AG20443 (cell line): ENCODE measurements at regions not wholly inside any gene's neighbourhood (a gene's known extent, or its start where the extent isn't known, plus 50 kb on each side); places are given as distances from the start of the nearest gene placed in this dataset.
"Not testable (repeated sequence)": the region's sequence is repeated elsewhere in the genome, so short reads cannot be mapped to it uniquely, and the experiment has no call there.

ENCODE experiments used
- DNase-seq: peaks from one replicate; pipeline ENCODE4 v3.0.0; 2012; ENCODE audit warnings: low spot score, mixed read lengths

DNA sequence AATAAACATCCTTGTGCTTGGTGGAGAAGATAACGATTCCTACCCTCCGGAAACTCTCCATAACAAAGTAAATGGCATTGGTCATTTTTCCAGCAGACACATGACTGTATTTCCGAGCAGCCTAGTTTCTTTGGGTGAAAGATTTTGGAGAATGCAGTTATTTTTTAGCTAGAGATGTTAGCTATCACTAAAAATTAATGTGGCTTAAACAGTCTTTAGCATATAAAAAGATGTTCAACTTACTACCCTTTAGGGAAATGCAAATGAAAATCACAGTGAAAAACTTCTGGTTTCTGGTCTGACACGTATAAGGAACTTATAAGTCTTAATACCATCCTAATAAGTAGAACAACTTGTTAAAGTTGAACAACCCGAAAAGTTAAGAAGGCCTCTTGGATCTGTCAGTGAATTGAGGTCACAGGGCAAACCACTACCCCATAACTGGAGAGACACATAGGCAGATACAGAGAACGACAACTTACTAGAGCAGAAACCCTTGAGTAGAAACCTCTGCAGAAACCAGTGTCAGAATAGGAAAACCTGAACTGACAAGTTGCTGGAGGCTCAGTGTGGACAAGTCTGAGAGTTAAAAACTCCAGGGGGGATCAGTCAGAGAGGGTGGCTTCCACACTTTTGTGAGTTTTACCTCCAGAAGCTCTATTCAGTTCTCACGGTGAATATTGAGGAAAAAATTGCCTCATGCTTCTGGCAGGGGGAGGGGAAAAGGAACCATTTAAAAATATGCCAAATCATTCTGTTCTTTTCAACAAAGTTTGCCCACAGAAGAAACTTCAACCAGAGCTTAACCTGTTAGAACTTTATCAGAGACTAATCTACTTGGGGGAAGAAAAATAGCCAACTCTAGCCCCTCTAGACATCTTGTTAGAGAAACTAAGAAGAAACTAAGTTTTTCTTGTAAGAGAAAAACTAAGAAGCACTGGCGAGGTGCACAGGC is 325.2 kb upstream of the RPS23 start:
- no peak for DNase-seq

DNA sequence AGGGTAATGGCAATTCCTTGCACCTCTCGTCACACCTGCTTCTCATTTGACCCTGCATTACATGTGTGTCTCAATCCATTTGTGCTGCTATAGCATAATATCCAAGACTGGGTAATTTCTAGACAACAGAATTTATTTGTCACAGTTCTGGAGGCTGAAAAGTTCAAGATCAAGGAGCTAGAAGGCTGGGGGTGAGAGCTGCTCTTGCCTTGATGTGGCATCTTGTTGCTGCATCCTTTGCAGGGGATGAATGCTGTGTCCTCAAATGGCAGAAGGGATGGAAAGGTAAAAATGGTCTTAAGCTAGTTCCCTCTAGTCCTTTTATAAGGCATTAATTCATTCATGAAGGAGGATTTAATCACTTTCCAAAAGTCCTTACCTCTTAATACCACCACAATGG is 323.7 kb upstream of the RPS23 start:
- DNase-seq = no peak

DNA sequence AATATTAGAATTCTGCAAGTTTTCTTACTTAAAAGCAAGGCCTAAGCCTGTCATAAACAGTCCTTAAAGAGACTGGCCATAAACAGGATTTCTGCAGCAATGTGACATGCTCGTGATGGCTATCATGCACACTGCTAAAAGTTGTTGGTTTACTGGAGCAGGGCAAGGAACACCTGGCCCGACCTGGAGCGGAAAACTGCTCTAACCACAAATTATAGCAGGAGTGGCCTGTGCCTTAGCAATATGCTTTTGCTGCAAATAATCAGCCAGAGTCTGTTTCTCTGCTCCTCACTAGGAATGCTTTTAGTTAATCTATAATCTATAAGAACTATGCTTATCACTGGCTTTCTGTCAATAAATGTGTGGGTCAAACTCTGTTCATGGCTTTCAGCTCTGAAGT is 322.9 kb upstream of the RPS23 start:
- no peak for DNase-seq

DNA sequence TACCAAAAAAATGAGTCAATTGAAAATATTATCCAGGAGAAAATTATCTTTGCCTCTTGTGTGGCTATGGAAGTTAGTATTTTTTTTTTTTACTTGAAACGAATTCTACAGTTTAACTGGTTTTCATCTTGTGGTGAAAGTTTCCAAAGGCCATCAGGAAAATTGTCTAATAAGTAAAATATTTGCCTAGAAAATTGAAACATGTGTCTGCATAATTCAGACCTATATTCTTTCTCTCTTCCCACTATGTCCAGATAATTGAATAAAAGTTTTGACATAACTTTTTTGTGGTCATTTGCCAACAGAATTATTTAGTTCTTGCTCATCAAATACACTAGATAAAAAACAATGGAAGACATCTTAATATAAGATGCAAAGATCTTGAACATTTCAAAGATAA is 321.5 kb upstream of the RPS23 start:
- no peak for DNase-seq

DNA sequence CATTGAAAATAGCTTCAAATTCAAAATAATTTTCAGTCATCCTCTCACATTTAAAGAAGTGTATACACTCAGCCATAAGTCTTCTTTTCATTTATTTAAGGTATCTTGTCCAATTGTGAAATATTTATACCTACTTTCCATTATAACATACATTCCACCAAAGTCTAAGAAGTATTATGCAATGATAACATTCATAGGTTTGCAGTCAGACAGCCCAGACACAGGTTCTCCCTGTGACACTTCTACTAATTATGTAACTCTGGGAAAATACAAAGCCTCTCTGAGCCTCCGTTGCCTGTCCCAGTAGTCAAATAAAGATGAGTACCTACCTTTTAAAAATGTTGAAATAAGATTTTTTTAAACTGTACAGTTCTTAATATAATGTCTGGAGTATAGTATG is 320.9 kb upstream of the RPS23 start:
- DNase-seq = no peak

DNA sequence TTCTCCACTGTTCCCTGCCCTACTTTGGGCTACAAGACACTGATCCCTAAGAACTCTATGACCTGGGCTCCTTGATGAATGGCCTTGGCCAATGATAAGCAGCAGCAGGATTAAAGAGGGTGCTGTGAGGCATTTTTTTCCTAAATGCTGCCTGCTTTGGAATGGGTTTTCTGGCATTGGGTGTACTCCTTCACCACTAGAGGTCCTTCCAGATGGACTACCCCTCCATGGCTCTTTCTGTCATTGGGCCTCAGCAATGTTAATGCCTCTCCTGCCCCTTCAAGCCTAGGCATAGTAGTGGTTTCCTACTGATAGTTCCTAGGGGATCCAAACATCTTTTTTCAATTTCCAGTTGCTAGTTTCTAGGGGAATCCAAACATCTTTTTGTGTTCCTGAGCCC is 319.3 kb upstream of the RPS23 start:
- DNase-seq = no peak

DNA sequence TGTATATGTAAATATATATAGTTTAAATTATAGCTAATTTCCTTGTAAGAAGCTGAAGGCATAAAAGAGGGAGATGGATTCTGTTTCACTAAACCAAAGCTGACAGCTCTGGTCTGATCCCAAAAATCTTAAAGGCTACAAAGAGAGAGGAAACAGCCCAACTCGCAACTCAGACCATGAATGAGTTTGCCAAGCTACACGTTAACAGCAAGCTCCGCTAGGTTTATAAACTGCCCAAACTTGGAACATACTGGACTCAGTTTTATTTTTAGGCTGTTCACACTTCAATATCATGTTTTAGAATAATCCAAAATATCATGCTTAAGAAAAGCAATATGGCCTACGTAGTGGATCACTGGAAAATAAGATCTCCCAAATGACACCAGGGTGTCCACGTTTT is 318.3 kb upstream of the RPS23 start:
- DNase-seq = no peak

DNA sequence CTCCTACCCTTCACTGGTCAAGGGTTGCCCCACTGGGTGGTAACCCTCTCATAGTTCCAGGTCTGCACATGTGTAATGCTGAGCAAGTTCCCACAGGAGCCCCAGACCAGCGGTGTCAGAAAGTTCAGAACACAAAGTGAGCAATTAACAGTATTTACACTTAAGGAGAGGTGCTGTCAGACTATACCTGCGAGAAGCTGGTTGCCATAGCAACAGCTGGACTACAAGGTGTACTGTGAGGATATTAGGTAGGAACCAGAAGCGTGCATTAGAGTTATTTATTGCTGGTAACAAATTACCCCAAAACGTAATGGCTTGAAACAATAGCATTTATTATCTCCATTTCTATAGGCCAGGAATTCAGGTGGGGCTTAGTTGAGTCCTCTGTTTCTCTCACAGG is 317.0 kb upstream of the RPS23 start:
- no peak for DNase-seq

DNA sequence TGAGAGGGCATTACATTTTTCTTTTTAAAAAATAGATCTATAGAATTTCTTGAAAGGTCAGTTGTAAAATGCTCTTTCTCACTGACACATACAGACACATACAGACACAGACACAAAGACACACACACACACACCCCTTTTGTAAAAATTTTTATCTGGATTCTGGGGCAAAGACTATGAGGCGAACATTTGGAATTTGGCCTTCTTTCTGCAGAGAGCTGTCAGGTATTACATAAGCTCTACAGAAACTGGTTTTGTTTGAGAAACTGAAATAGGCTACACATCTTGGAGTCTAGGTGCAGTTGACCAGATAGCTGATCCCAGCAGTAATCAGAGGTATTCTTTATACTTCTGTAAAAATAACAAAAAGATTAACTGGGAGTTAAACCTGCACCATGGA is 315.9 kb upstream of the RPS23 start:
- DNase-seq = no peak

DNA sequence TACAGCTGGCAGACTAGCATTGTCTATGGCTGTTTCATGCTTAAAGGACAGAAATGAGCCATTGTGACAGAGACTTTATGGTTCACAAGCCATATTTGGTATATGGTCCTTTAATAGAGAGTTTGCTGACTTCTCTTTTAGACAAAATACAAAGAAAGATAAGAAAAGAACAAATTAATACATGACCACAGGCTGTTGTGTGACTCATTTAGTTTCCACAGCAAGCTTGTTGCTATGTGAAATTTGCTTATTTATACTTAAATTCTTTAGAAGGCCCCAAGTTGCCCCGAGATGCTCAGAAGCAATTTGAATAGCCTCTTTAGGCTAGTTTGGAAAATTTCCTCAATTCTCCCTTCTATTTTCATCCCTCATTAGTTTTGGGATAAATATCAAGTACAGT is 315.3 kb upstream of the RPS23 start:
- peak; percentile 14 for DNase-seq

DNA sequence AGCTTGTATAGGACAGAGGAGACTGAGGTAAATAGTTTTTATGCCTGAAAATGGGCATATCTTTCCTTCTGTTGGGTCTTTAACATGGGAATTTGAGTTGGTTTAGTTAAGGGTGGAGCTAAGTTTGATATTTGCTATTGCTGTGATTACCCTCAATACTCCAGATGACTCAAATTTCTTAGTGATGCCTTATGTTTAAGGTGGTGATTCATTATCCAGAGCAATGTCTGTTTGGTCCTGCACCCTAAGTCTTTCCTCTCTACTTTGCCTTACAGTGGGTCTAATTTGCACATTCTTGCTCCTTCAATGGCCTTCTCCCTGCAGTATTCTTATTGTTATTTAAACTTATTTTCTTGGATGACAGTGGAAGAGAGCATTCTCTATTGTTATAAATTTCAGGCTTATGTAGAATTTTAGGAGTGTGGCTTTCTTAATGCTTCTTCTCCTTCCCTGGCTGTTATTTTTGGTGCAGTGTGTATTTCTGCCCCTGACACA is 312.9 kb upstream of the RPS23 start:
- no peak for DNase-seq

DNA sequence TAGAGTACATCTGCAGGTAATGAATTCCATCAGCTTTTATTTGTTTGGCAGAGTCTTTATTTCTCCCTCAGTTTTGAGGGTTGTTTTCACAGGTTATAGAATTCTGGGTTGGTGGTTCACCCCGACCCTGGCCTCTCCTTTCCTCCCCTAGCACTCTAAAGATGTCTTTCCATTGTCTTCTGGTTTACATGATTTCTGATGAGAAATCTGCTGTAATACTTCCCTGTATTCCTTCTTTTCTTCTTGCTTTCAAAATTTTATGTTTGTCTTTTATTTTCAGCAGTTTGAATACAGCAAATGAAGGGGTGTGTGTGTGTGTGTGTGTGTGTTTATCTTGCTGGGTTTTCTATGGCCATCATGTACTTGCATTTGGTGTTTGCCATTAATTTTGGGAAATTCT is 312.0 kb upstream of the RPS23 start:
- DNase-seq = no peak

DNA sequence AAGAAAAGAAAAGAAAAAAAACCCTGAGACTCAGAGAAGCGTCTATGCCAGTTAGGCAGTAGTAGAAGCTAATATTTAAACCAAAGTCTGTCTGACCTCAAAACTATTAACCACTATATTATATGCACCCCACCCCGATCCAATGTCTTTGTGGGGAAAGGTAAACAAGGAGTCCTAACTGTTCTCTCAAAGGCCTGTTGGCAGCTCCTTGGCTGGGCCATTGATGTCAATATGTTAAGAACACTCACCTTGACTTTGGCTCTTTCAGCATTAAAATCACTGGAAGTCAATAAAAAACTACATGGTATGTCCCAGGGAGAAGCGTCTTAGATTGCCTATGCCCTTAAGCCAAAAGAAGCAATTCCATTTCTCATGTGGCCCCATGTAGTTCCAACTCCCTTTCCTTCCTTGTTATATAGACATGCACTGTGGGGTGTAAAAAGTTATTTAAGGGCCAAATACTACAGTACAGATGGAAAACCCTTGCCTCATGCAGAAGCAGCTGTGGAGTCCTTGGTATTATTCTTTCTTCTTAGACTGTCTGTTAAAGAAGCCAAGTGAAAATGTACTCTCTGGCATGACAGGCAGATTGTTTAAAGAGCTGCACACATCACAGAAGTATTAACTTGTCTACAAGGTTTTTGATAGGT is 308.6 kb upstream of the RPS23 start:
- DNase-seq = no peak

DNA sequence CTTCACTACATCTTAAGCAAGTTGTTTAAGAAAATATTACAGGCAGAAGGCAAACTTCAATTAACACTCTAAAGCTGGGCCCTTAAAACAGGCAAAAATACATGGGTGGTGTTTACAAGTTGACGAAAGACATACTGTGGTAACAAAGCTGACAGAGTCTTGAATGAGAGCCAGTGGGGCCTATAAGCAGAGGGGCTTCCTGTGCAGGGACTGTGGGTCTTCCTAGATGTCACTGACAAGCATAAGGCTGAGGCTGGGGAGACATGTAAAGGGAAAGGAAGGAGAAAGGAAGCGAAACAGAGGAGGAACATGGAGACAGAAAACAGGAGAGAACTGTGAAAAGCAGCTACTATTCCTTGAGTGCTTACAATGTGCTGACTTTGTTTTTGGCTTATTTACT is 308.0 kb upstream of the RPS23 start:
- DNase-seq = no peak

DNA sequence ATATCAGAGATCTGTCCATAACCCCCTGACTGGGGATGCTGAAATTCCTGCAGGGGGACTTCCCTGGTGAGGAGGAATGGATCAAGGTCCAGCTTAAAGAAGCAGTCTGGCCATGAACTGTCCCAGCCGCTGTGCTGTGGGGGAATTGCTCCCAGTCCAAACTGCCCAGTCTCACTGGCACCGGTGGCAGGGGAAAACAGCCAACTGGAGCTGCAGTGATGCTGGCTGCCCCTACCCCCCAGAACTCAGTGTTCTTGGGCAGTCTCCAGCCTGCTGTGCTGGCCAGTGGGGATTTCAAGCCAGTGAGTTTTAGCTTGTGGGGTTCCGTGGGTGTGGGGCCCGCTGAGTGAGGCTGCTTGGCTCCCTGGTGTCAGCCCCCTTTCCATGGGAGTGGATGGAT is 306.5 kb upstream of the RPS23 start:
- DNase-seq = no peak

DNA sequence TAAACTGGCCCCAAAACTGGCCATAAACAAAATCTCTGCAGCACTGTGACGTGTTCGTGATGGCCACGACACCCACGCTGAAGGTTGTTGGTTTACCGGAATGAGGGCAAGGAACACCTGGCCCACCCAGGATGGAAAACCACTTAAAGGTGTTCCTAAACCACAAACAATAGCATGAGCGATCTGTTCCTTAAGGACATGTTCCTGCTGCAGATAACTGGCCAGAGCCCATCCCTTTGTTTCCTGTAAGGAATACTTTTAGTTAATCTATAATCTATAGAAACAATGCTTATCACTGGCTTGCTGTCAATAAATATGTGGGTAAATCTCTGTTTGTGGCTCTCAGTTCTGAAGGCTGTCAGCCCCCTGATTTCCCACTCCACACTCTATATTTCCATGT is 305.2 kb upstream of the RPS23 start:
- DNase-seq = not testable (repeated sequence)

DNA sequence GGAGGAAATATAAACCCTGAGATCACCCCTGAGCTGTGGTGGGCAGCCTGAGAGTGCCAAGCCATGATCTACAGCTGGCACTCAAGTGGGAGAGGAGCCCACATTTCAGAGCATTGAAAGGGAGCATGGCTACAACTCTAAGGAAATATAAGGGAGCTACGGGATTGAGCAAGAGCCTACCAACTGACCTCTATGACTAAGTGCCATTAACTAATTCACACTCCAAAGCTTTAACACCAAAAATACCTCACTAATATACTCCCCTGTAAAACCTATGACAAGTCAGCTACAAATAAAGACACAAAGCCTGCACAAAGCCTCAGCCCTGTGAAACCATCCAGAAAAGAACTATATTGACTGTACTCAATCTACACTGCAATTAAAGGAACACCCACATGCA is 286.8 kb upstream of the RPS23 start:
- no peak for DNase-seq

DNA sequence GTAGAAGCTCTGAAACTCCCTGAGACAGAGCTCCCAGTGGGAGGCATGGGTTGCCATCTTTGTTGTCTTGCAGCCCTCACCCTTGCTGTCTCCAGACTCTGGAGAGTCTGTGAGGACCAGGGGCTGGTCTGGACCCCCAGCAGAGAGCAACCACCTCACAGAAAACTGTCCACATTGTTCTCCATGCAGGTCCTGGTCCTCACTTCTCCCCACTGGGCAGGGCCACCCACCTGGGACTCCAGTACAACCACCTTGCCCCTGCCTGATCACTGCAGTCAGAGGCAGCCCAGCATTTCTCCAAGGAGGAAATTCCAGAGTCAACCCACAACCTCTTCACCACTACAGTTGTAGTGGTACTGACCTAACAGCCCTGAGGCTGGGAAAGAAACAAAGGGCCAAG is 285.6 kb upstream of the RPS23 start:
- no peak for DNase-seq

DNA sequence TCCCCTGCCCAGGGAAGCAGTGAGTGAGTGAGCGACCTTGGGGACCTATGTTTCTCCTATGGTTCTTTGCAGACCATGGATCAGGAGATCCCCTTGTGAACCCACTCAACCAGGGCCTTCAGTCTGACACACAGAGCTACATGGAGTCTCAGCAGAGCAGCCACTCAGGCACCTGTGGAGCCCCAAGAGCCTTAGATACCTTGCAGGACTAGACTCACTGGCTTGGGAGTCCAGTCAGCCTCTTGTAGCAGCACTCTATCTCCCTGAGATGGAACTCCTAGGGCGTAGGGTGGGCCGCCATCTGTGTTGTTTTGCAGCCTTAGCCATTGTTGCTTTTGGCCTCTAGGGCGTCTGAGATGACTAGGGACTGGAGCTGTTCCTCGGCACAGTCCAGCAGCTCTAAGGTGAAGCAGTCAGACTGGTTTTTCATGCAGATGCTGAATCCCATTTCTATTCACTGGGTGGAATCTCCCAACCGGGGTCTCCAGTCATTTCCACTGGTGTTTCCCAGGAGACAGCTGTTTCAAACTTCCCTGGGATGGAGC is 284.6 kb upstream of the RPS23 start:
- no peak for DNase-seq

DNA sequence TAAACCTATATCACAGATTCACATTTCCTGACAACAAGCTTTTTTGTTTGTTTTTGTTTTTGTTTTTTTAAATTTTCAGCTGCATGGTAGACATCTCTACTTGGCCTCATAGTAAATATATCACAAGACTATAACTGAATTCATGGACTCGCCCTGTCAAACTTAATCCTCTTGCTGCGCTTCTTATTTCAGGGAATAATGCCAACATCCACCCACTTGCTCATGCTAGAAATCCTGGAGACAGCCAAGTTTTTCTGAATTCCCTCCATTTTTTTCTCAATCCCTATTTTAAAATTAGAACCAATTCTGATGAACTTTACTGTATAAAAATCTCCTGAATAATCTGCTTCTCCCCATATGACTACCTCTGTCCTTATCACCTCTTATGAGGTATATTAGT is 283.6 kb upstream of the RPS23 start:
- DNase-seq = no peak

DNA sequence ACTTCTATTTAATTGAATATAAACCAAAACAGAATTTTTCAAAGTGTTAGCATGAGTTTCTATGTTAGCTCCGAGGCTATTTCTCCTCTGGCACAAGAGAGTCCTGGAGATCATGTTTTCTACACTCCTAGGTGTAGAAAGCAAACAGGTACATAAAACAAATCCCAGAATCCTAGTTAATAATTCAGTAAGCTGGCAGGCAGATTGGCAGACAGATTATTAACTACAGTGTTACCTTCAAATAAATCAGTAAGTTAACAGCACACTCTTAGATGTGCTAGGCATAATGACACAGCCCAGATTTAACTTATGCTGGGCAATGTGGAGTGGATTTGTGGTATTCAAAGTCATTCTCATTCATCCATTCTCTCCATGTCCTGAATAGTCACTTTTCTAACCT is 282.8 kb upstream of the RPS23 start:
- DNase-seq = no peak

DNA sequence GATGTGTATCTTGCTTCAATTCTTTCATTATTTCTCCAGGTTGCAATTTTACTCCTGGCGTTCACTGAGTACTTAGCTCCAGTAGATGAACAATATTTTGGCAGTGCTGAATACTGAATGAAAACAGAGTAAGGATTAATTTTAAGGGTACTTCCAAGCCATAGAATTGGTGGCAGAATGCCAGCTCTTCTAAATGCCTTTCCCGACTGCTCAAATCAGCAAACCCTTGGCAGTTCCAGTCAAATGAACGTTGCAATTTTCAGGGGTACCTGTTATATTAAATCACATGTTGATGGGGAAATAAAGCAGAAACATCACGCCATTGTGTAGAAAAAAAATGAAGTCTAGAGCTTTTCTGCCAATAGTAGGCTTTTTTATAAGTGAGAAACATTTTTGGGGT is 282.4 kb upstream of the RPS23 start:
- no peak for DNase-seq

DNA sequence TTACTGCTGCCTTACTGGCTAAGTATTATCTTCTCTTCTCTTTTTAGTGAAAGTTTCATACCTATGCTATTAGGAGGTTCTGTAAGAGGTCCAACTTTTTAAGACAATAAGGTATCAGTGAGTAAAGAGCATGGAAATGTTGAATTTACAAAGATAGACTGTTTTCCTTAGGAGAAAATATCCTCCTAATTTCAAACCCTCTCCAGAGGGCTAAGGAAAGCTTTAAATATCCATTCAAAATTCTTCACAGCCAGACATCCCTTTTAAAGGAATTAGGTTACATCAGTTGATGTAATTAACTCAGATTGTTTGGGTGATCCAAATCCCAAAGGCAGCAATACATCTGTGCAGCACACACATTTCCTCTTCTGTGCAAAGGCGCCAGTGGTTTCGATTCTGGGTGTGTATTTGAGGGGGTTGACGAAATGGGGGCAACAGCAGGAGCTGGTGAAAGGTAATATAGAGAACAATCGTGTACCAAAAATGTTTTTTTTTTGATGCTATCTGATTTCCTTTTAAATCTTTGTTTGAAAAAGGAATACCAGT is 273.8 kb upstream of the RPS23 start:
- DNase-seq = no peak
